ENCODE measurements at regions not wholly inside any gene's neighbourhood (a gene's known extent, or its start where the extent isn't known, plus 50 kb on each side); places are given as distances from the start of the nearest gene placed in this dataset.
A peak's percentile ranks its signal among the peaks of the same experiment; 100 is the strongest.

- Histone ChIP-seq H3K4me3 (no peak overlapping the region), H3K36me3 (no peaks in the 10 kb centered on the region), H3K27ac (no peak overlapping the region), H3K4me1 (no peaks in the 10 kb centered on the region), H3K9me3 (no peaks in the 10 kb centered on the region), H3K27me3 (peaks cover 10% of the 10 kb centered on the region)
- TF ChIP-seq CTCF (IDR thresholded peaks at IDR 0.05): no peak
- no peak for TF ChIP-seq EP300 (IDR thresholded peaks at IDR 0.05)
- TF ChIP-seq POLR2AphosphoS5 (IDR thresholded peaks at IDR 0.05): no peak
- TF ChIP-seq POLR2A (IDR thresholded peaks at IDR 0.05): no peak
- WGBS, 2 donors (ENCODE audit: low coverage in 1 of 2): 29 to 40% methylated on average over 1 of the region's 1 CpG
- ATAC-seq: no peak
Observed at GRCh38 chr3:135449046-135449445, 516.5 kb upstream of the PPP2R3A start.

- H3K4me1 ChIP-seq: no peaks in the 10 kb centered on the region
- H3K4me3 ChIP-seq: no peak overlapping the region
- H3K27ac ChIP-seq: no peak overlapping the region
- ATAC-seq: no peak
- no peak for TF ChIP-seq EP300 (IDR thresholded peaks at IDR 0.05)
- no peak for TF ChIP-seq POLR2A (IDR thresholded peaks at IDR 0.05)
- TF ChIP-seq CTCF (IDR thresholded peaks at IDR 0.05): no peak
- no peak for TF ChIP-seq POLR2AphosphoS5 (IDR thresholded peaks at IDR 0.05)
- H3K27me3 ChIP-seq: peaks cover 21% of the 10 kb centered on the region
- no peaks in the 10 kb centered on the region for H3K9me3 ChIP-seq
- no peaks in the 10 kb centered on the region for H3K36me3 ChIP-seq
- WGBS, 2 donors (ENCODE audit: low coverage in 1 of 2): 83 to 100% methylated on average over 1 of the region's 2 CpGs
Observed at GRCh38 chr3:135451037-135451785, 514.3 kb upstream of the PPP2R3A start.

- Histone ChIP-seq H3K9me3 (no peaks in the 10 kb centered on the region), H3K4me1 (no peaks in the 10 kb centered on the region), H3K27me3 (peaks cover 30% of the 10 kb centered on the region), H3K4me3 (no peak overlapping the region), H3K36me3 (no peaks in the 10 kb centered on the region), H3K27ac (no peak overlapping the region)
- ATAC-seq: no peak
- TF ChIP-seq POLR2A (IDR thresholded peaks at IDR 0.05) (no peak), EP300 (IDR thresholded peaks at IDR 0.05) (no peak), POLR2AphosphoS5 (IDR thresholded peaks at IDR 0.05) (no peak), CTCF (IDR thresholded peaks at IDR 0.05) (no peak)
- WGBS, 2 donors (ENCODE audit: low coverage in 1 of 2): 28 to 53% methylated on average over 6 to 7 of the region's 10 CpGs
Observed at GRCh38 chr3:135452881-135453280, 512.6 kb upstream of the PPP2R3A start.

- Histone ChIP-seq H3K36me3 (no peaks in the 10 kb centered on the region), H3K4me3 (no peak overlapping the region), H3K9me3 (no peaks in the 10 kb centered on the region), H3K4me1 (no peaks in the 10 kb centered on the region), H3K27me3 (peaks cover 35% of the 10 kb centered on the region), H3K27ac (no peak overlapping the region)
- WGBS, 2 donors (ENCODE audit: low coverage in 1 of 2): 63 to 79% methylated on average over 3 to 5 of the region's 6 CpGs
- no peak for ATAC-seq
- TF ChIP-seq EP300 (IDR thresholded peaks at IDR 0.05): no peak
- TF ChIP-seq POLR2A (IDR thresholded peaks at IDR 0.05): no peak
- TF ChIP-seq POLR2AphosphoS5 (IDR thresholded peaks at IDR 0.05): no peak
- TF ChIP-seq CTCF (IDR thresholded peaks at IDR 0.05): no peak
Observed at GRCh38 chr3:135453326-135453725, 512.2 kb upstream of the PPP2R3A start.

GRCh38 chr3:135454890-135455289 lies 510.6 kb upstream of the PPP2R3A start:
- H3K27me3 ChIP-seq: peaks cover 40% of the 10 kb centered on the region
- no peaks in the 10 kb centered on the region for H3K36me3 ChIP-seq
- TF ChIP-seq POLR2AphosphoS5 (IDR thresholded peaks at IDR 0.05) (no peak), CTCF (IDR thresholded peaks at IDR 0.05) (no peak), POLR2A (IDR thresholded peaks at IDR 0.05) (no peak), EP300 (IDR thresholded peaks at IDR 0.05) (no peak)
- no peaks in the 10 kb centered on the region for H3K4me1 ChIP-seq
- H3K4me3 ChIP-seq: no peak overlapping the region
- no peaks in the 10 kb centered on the region for H3K9me3 ChIP-seq
- ATAC-seq: peak; percentile 15
- no peak overlapping the region for H3K27ac ChIP-seq
- WGBS, 2 donors (ENCODE audit: low coverage in 1 of 2): 64 to 80% methylated on average over 2 to 4 of the region's 4 CpGs

Measured in gastroesophageal sphincter (tissue), 4 donors.